MCF 10A (cell line): ENCODE measurements at regions not wholly inside any gene's neighbourhood (a gene's known extent, or its start where the extent isn't known, plus 50 kb on each side); places are given as distances from the start of the nearest gene placed in this dataset.

Source experiments
- BruUV-seq: library from RNA; stranded (reverse); fragments of 400-500 nt; replicated peaks from 2 replicates; lab custom pipeline; 2021; lab: Mats Ljungman, UMichigan
- CTCF ChIA-PET: fragments of 300-600 bp; sonication (Branson Sonifier 250); formaldehyde crosslinking; extraction: SDS; loops from one replicate; lab custom pipeline; 2021; ENCODE audit warnings: antibody characterized with exemption, inconsistent platforms; lab: Yijun Ruan, JAX
- POLR2A ChIA-PET: fragments of 300-600, 350-650 bp; sonication (Branson Sonifier 250); formaldehyde crosslinking; extraction: SDS; loops from one replicate; lab custom pipeline; 2020; ENCODE audit warnings: antibody characterized with exemption, inconsistent platforms; lab: Yijun Ruan, JAX
- DNase-seq: peaks from one replicate; pipeline ENCODE4 v3.0.0-alpha.2; 2018; ENCODE audit not compliant: unreplicated experiment
- H3K27ac Mint-ChIP-seq: one replicate; pipeline ENCODE4 v1.8.0; 2022; ENCODE audit warnings: mild to moderate bottlenecking, low read depth, mixed read lengths; ENCODE audit not compliant: unreplicated experiment
- H3K27me3 Mint-ChIP-seq: one replicate; pipeline ENCODE4 v1.8.0; 2022; ENCODE audit warnings: mixed read lengths; ENCODE audit not compliant: insufficient read depth, unreplicated experiment
- H3K36me3 Mint-ChIP-seq: one replicate; pipeline ENCODE4 v1.8.0; 2022; ENCODE audit warnings: mild to moderate bottlenecking, moderate library complexity, mixed read lengths; ENCODE audit not compliant: insufficient read depth, unreplicated experiment
- H3K4me1 Mint-ChIP-seq: one replicate; pipeline ENCODE4 v1.8.0; 2022; ENCODE audit warnings: mixed read lengths; ENCODE audit not compliant: insufficient read depth, unreplicated experiment
- H3K4me3 Mint-ChIP-seq: one replicate; pipeline ENCODE4 v1.8.0; 2022; ENCODE audit warnings: mild to moderate bottlenecking, moderate library complexity, mixed read lengths; ENCODE audit not compliant: unreplicated experiment
- H3K9me3 Mint-ChIP-seq: one replicate; pipeline ENCODE4 v1.8.0; 2022; ENCODE audit warnings: mixed read lengths; ENCODE audit not compliant: unreplicated experiment
- intact Hi-C: fragments of 100-400 bp; cut with micrococcal nuclease; formaldehyde crosslinking; loops from 2 replicates; pipeline ENCODE4 v1.14.1; 2022
- TF ChIP-seq, protein P1 (sequence below): fragments of 200-600 bp; IDR thresholded peaks from one replicate; pipeline ENCODE4 v1.8.0; 2022; ENCODE audit warnings: antibody characterized with exemption, mild to moderate bottlenecking; ENCODE audit not compliant: unreplicated experiment

GRCh38 chr1:102107441-102107840 lies 110.7 kb upstream of the OLFM3 start:
- no peaks in the 10 kb centered on the region for H3K27me3 Mint-ChIP-seq
- intact Hi-C loops: no loop called here
- no peaks in the 10 kb centered on the region for H3K36me3 Mint-ChIP-seq
- no TSS peak for BruUV-seq
- ChIA-PET CTCF (interaction anchor here (0.6 kb wide), 1 partner anchor 15 kb away, joined by 3 read pairs; no protein-coding TSS in a partner anchor), POLR2A (no interaction called here)
- H3K4me3 Mint-ChIP-seq: no peak overlapping the region
- no peak overlapping the region for H3K27ac Mint-ChIP-seq
- TF ChIP-seq, protein P1, sequence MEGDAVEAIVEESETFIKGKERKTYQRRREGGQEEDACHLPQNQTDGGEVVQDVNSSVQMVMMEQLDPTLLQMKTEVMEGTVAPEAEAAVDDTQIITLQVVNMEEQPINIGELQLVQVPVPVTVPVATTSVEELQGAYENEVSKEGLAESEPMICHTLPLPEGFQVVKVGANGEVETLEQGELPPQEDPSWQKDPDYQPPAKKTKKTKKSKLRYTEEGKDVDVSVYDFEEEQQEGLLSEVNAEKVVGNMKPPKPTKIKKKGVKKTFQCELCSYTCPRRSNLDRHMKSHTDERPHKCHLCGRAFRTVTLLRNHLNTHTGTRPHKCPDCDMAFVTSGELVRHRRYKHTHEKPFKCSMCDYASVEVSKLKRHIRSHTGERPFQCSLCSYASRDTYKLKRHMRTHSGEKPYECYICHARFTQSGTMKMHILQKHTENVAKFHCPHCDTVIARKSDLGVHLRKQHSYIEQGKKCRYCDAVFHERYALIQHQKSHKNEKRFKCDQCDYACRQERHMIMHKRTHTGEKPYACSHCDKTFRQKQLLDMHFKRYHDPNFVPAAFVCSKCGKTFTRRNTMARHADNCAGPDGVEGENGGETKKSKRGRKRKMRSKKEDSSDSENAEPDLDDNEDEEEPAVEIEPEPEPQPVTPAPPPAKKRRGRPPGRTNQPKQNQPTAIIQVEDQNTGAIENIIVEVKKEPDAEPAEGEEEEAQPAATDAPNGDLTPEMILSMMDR: no peak
- no peaks in the 10 kb centered on the region for H3K4me1 Mint-ChIP-seq
- no peaks in the 10 kb centered on the region for H3K9me3 Mint-ChIP-seq
- no peak for DNase-seq

DNA sequence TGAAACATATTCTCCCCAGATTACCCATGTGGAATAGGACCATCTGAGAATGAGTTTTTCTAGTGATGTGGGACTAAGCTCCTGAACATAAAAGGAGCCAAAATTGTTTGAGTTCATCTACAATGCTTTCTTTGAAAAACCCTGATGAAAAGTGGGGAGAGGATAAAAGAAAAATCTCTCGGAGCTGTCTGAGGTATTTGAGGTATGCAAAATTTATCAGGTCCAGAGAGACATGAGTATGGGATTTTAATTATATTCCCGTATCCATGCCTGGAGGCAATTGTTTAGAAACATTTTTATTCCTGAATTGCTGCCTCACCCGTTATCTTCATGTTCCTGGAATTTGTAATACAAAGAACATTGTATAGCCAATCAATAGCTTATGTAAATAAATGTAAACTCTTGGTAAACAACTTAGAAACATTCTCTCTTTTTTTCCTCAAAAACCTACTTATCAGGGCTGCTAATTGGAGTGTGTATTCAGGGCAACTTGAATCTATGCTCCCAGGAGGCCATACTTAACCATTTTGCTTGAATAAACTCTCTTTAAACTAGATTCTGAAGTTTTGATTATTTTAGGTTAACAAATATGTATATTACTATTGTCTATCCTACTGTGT lies 109.3 kb upstream of the OLFM3 start:
- no peak for DNase-seq
- TF ChIP-seq, protein P1: no peak
- no peak overlapping the region for H3K4me3 Mint-ChIP-seq
- POLR2A ChIA-PET: no interaction called here
- no peaks in the 10 kb centered on the region for H3K36me3 Mint-ChIP-seq
- CTCF ChIA-PET: no interaction called here
- no peak overlapping the region for H3K27ac Mint-ChIP-seq
- intact Hi-C loops: no loop called here
- no TSS peak for BruUV-seq
- no peaks in the 10 kb centered on the region for H3K9me3 Mint-ChIP-seq
- H3K27me3 Mint-ChIP-seq: no peaks in the 10 kb centered on the region
- H3K4me1 Mint-ChIP-seq: no peaks in the 10 kb centered on the region

DNA sequence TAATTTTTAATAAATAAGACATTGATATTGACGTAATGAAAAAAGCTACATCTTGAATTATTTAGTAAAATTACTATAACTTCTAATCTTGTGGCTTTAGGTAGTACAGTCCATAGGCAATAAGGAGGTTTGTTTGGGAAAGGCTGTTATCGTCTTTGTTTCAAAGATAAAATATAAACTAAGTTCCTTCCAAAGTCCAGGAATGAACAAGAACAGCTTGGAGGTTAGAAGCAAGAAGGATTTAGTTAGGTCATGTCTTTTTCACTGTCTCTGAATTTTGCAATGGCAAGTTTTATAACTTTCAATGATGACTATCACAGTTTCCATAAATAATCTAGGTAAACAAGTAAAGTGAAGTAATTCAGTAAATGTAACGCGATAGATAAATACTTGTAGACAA lies 106.9 kb upstream of the OLFM3 start:
- no peaks in the 10 kb centered on the region for H3K4me1 Mint-ChIP-seq
- POLR2A ChIA-PET: no interaction called here
- no TSS peak for BruUV-seq

GRCh38 chr1:102102276-102102780 lies 105.6 kb upstream of the OLFM3 start:
- no peak overlapping the region for H3K27ac Mint-ChIP-seq
- intact Hi-C loops: no loop called here

More for the DNA sequence above, 106.9 kb upstream of the OLFM3 start:
- intact Hi-C loops: no loop called here
- TF ChIP-seq, protein P1: no peak
- CTCF ChIA-PET: no interaction called here
- Mint-ChIP-seq H3K27ac (no peak overlapping the region), H3K36me3 (no peaks in the 10 kb centered on the region), H3K9me3 (no peaks in the 10 kb centered on the region), H3K27me3 (no peaks in the 10 kb centered on the region), H3K4me3 (no peak overlapping the region)
- no peak for DNase-seq

More at GRCh38 chr1:102102276-102102780, 105.6 kb upstream of the OLFM3 start:
- Mint-ChIP-seq H3K36me3 (no peaks in the 10 kb centered on the region), H3K9me3 (no peaks in the 10 kb centered on the region), H3K4me3 (no peak overlapping the region), H3K27me3 (no peaks in the 10 kb centered on the region), H3K4me1 (no peaks in the 10 kb centered on the region)
- ChIA-PET CTCF (interaction anchor here (1.5 kb wide), 1 partner anchor 9 kb away, joined by 3 read pairs; no protein-coding TSS in a partner anchor), POLR2A (no interaction called here)
- BruUV-seq: no TSS peak
- TF ChIP-seq, protein P1: no peak
- no peak for DNase-seq
